ENCODE measurements at regions not wholly inside any gene's neighbourhood (a gene's known extent, or its start where the extent isn't known, plus 50 kb on each side); places are given as distances from the start of the nearest gene placed in this dataset.

DNA sequence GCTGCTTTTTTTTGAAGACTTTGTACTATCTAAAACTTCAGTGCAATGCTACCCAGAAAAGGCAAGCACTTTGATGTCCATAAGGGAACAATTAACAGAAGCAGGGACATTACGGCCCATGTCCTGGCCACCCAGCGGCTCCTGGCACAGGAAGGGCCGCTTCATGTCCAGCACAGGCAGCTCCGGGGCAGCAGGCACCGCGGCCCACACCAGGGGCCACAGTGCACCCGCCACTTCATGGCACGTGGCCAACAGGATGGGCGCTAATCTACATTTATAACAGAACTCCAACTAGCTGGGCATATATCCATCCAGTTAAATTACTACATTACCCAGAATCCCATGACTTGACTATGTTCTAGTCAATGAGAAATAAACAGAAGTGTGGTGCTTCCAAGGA, 198.2 kb upstream of the ID4 start:
- no peak for TF ChIP-seq CTBP1 (IDR thresholded peaks at IDR 0.05; ENCODE audit: borderline replicate concordance)
- no peak for TF ChIP-seq FOXA1 (IDR thresholded peaks at IDR 0.05; ENCODE audit: borderline replicate concordance)
- no peak for TF ChIP-seq HDAC2 (IDR thresholded peaks at IDR 0.05)
- TF ChIP-seq KLF16 (IDR thresholded peaks at IDR 0.05), result no peak
- TF ChIP-seq, protein P1, sequence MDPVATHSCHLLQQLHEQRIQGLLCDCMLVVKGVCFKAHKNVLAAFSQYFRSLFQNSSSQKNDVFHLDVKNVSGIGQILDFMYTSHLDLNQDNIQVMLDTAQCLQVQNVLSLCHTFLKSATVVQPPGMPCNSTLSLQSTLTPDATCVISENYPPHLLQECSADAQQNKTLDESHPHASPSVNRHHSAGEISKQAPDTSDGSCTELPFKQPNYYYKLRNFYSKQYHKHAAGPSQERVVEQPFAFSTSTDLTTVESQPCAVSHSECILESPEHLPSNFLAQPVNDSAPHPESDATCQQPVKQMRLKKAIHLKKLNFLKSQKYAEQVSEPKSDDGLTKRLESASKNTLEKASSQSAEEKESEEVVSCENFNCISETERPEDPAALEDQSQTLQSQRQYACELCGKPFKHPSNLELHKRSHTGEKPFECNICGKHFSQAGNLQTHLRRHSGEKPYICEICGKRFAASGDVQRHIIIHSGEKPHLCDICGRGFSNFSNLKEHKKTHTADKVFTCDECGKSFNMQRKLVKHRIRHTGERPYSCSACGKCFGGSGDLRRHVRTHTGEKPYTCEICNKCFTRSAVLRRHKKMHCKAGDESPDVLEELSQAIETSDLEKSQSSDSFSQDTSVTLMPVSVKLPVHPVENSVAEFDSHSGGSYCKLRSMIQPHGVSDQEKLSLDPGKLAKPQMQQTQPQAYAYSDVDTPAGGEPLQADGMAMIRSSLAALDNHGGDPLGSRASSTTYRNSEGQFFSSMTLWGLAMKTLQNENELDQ (CRISPR knock-in tag; IDR thresholded peaks at IDR 0.05; ENCODE audit: borderline replicate concordance), result no peak
- no peak for TF ChIP-seq CHCHD3 (CRISPR knock-in tag; IDR thresholded peaks at IDR 0.05)
- TF ChIP-seq TEAD4 (IDR thresholded peaks at IDR 0.05; ENCODE audit: low read length), result no peak
- TF ChIP-seq TEAD4 (CRISPR knock-in tag; IDR thresholded peaks at IDR 0.05; ENCODE audit: borderline replicate concordance), result no peak
- no peak for TF ChIP-seq ZNF224 (CRISPR knock-in tag; IDR thresholded peaks at IDR 0.05)
- no peak for TF ChIP-seq POLR2G (IDR thresholded peaks at IDR 0.05; ENCODE audit: low read depth, low read length)
- no peak for TF ChIP-seq ZNF584 (CRISPR knock-in tag; IDR thresholded peaks at IDR 0.05; ENCODE audit: low read depth)
- TF ChIP-seq ZNF778 (CRISPR knock-in tag; IDR thresholded peaks at IDR 0.05), result no peak
- TF ChIP-seq ZNF384 (IDR thresholded peaks at IDR 0.05; ENCODE audit: low read depth, low read length), result no peak
- TF ChIP-seq, protein P2, sequence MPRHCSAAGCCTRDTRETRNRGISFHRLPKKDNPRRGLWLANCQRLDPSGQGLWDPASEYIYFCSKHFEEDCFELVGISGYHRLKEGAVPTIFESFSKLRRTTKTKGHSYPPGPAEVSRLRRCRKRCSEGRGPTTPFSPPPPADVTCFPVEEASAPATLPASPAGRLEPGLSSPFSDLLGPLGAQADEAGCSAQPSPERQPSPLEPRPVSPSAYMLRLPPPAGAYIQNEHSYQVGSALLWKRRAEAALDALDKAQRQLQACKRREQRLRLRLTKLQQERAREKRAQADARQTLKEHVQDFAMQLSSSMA (CRISPR knock-in tag; IDR thresholded peaks at IDR 0.05), result no peak
- TF ChIP-seq, protein P3, sequence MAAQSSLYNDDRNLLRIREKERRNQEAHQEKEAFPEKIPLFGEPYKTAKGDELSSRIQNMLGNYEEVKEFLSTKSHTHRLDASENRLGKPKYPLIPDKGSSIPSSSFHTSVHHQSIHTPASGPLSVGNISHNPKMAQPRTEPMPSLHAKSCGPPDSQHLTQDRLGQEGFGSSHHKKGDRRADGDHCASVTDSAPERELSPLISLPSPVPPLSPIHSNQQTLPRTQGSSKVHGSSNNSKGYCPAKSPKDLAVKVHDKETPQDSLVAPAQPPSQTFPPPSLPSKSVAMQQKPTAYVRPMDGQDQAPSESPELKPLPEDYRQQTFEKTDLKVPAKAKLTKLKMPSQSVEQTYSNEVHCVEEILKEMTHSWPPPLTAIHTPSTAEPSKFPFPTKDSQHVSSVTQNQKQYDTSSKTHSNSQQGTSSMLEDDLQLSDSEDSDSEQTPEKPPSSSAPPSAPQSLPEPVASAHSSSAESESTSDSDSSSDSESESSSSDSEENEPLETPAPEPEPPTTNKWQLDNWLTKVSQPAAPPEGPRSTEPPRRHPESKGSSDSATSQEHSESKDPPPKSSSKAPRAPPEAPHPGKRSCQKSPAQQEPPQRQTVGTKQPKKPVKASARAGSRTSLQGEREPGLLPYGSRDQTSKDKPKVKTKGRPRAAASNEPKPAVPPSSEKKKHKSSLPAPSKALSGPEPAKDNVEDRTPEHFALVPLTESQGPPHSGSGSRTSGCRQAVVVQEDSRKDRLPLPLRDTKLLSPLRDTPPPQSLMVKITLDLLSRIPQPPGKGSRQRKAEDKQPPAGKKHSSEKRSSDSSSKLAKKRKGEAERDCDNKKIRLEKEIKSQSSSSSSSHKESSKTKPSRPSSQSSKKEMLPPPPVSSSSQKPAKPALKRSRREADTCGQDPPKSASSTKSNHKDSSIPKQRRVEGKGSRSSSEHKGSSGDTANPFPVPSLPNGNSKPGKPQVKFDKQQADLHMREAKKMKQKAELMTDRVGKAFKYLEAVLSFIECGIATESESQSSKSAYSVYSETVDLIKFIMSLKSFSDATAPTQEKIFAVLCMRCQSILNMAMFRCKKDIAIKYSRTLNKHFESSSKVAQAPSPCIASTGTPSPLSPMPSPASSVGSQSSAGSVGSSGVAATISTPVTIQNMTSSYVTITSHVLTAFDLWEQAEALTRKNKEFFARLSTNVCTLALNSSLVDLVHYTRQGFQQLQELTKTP (IDR thresholded peaks at IDR 0.05; ENCODE audit: low read depth in 1 of 2, partially characterized antibody in 2 of 2), result no peak
- TF ChIP-seq, protein P4, sequence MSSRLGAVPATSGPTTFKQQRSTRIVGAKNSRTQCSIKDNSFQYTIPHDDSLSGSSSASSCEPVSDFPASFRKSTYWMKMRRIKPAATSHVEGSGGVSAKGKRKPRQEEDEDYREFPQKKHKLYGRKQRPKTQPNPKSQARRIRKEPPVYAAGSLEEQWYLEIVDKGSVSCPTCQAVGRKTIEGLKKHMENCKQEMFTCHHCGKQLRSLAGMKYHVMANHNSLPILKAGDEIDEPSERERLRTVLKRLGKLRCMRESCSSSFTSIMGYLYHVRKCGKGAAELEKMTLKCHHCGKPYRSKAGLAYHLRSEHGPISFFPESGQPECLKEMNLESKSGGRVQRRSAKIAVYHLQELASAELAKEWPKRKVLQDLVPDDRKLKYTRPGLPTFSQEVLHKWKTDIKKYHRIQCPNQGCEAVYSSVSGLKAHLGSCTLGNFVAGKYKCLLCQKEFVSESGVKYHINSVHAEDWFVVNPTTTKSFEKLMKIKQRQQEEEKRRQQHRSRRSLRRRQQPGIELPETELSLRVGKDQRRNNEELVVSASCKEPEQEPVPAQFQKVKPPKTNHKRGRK (tag; IDR thresholded peaks at IDR 0.05), result no peak
- Histone ChIP-seq H3K9me3 (replicated peaks; ENCODE audit: control insufficient read depth, insufficient read depth, low read depth, low read length) (no peaks in the 10 kb centered on the region), H3K79me2 (ENCODE audit: control insufficient read depth, insufficient read depth, low read length) (no peaks in the 10 kb centered on the region), H3K4me2 (ENCODE audit: insufficient read depth, low read length) (no peak overlapping the region), H3K9me1 (ENCODE audit: control insufficient read depth, insufficient read depth, low read length) (no peaks in the 10 kb centered on the region), H3K9ac (ENCODE audit: insufficient read depth in 1 of 2, low read depth in 2 of 2, low read length in 2 of 2) (no peak overlapping the region), H3K27me3 (ENCODE audit: control insufficient read depth in 2 of 2, insufficient read depth in 2 of 2, low read length in 2 of 2) (no peaks in the 10 kb centered on the region), H2AFZ (ENCODE audit: low read depth, low read length) (no peak overlapping the region), H3K4me1 (replicated peaks in 1 of 2; ENCODE audit: control insufficient read depth in 2 of 2, insufficient read depth in 2 of 2, low read length in 2 of 2) (no peaks in the 10 kb centered on the region), H3K27ac (ENCODE audit: extremely low read depth, low read depth, low read length) (no peak overlapping the region), H4K20me1 (replicated peaks; ENCODE audit: control insufficient read depth, insufficient read depth, low read length) (no peaks in the 10 kb centered on the region), H3K36me3 (ENCODE audit: control insufficient read depth, insufficient read depth, low read length) (no peaks in the 10 kb centered on the region), H3K4me3 (no peak overlapping the region)
- no peak for DNase-seq (ENCODE audit: extremely low read depth in 1 of 4, low spot score in 3 of 4)
- no peak for ATAC-seq
- ChIA-PET CTCF (ENCODE audit: low intra/inter-chr PET ratio) (no interaction called here), POLR2A (no interaction called here)
- intact Hi-C loops (cut with micrococcal nuclease) (no loop called here), in situ Hi-C loops (cut with MboI) (no loop called here)
- FAIRE-seq, result no peak
- BruUV-seq (replicated peaks), result no TSS peak
- WGBS (ENCODE audit: insufficient coverage, low coverage, missing lambda C conversion rate), result 3% methylated on average over 9 of the region's 9 CpGs
